ENCODE measurements at regions not wholly inside any gene's neighbourhood (a gene's known extent, or its start where the extent isn't known, plus 50 kb on each side); places are given as distances from the start of the nearest gene placed in this dataset.

- DNase-seq, result no peak
Observed at GRCh38 chr15:53397041-53397616, 362.3 kb downstream of the WDR72 start.

GRCh38 chr15:53395871-53396270 is 363.6 kb downstream of the WDR72 start:
- DNase-seq, result no peak

GRCh38 chr15:53390549-53390948 is 368.9 kb downstream of the WDR72 start:
- DNase-seq, result no peak

GRCh38 chr15:53389271-53390037 is 370.0 kb downstream of the WDR72 start:
- DNase-seq, result no peak

- DNase-seq, result peak; percentile 40 to 62
Observed at GRCh38 chr15:53384417-53384816, 375.0 kb downstream of the WDR72 start.

- DNase-seq, result no peak
Observed at GRCh38 chr15:53378096-53378800, 381.2 kb downstream of the WDR72 start.

- no peak for DNase-seq
Observed at GRCh38 chr15:53367740-53368139, 391.7 kb downstream of the WDR72 start.

- no peak for DNase-seq
Observed at GRCh38 chr15:53360881-53361280, 398.6 kb downstream of the WDR72 start.

- DNase-seq, result no peak
Observed at GRCh38 chr15:53359038-53359437, 400.4 kb downstream of the WDR72 start.

- DNase-seq, result no peak
Observed at GRCh38 chr15:53354874-53355273, 404.6 kb downstream of the WDR72 start.

GRCh38 chr15:53351373-53351772 is 408.1 kb downstream of the WDR72 start:
- DNase-seq, result no peak

GRCh38 chr15:53346583-53346982 is 412.9 kb downstream of the WDR72 start:
- no peak for DNase-seq

GRCh38 chr15:53331328-53332190 is 427.9 kb downstream of the WDR72 start:
- DNase-seq, result no peak

- DNase-seq, result no peak
Observed at GRCh38 chr15:53328341-53328740, 431.1 kb downstream of the WDR72 start.

- DNase-seq, result no peak
Observed at GRCh38 chr15:53324061-53324460, 435.4 kb downstream of the WDR72 start.

- no peak for DNase-seq
Observed at GRCh38 chr15:53323191-53323590, 436.3 kb downstream of the WDR72 start.

GRCh38 chr15:53320816-53321215 is 438.6 kb downstream of the WDR72 start:
- peak in 1 of 2 experiments; percentile 18 for DNase-seq

GRCh38 chr15:53312707-53313106 is 446.8 kb downstream of the WDR72 start:
- no peak for DNase-seq

- DNase-seq, result no peak
Observed at GRCh38 chr15:53310709-53311108, 448.8 kb downstream of the WDR72 start.

GRCh38 chr15:53307952-53308624 is 451.4 kb downstream of the WDR72 start:
- DNase-seq, result no peak

GRCh38 chr15:53305554-53305953 is 453.9 kb downstream of the WDR72 start:
- DNase-seq, result peak in 1 of 2 experiments; percentile 1

- DNase-seq, result no peak
Observed at GRCh38 chr15:53305101-53305500, 454.4 kb downstream of the WDR72 start.

Measured in NCI-H526 (cell line).